Endothelial cell of umbilical vein (primary cell): ENCODE measurements at regions not wholly inside any gene's neighbourhood (a gene's known extent, or its start where the extent isn't known, plus 50 kb on each side); places are given as distances from the start of the nearest gene placed in this dataset.

Experiments
- BruUV-seq: library from RNA; stranded (reverse); fragments of 400-500 nt; replicated peaks from 2 replicates; lab custom pipeline; 2021; lab: Mats Ljungman, UMichigan
- CTCF ChIA-PET: fragments of 300-600, 350-600 bp; sonication (Branson Sonifier 250); formaldehyde crosslinking; loops from one replicate; lab custom pipeline; 2021; ENCODE audit warnings: antibody characterized with exemption, inconsistent platforms; lab: Charles Lee
- POLR2A ChIA-PET: fragments of 300-600, 350-600 bp; sonication (Branson Sonifier 250); formaldehyde crosslinking; loops from one replicate; lab custom pipeline; 2021; ENCODE audit warnings: antibody characterized with exemption, inconsistent platforms; lab: Charles Lee
- DNase-seq: peaks from one replicate; pipeline ENCODE4 v3.0.0-alpha.2; 2011; ENCODE audit warnings: low read depth, low spot score
- FAIRE-seq: peaks from 2 replicates; lab custom pipeline; 2011; peaks lifted over from hg19 to GRCh38; lab: Jason Lieb, UNC
- H2AFZ ChIP-seq: 2 replicates; pipeline ENCODE4 v1.6.0; 2012; ENCODE audit warnings: low read depth, low read length, control low read depth, inconsistent platforms
- H3K27ac ChIP-seq: 2 replicates; pipeline ENCODE4 v1.5.1; 2011; ENCODE audit warnings: low read depth, mild to moderate bottlenecking, control low read depth, low read length, moderate library complexity; ENCODE audit not compliant: insufficient read depth
- H3K27me3 ChIP-seq, 2 experiments: 2 replicates each; pipeline versions ENCODE4 v1.6.0 to v1.6.1; 2011; ENCODE audit warnings: low read length in 2 of 2, mixed read lengths in 1 of 2; ENCODE audit not compliant: control insufficient read depth in 2 of 2, insufficient read depth in 2 of 2
- H3K36me3 ChIP-seq, 2 experiments: 2 replicates in 1 of 2; 3 replicates in 1 of 2; pipeline ENCODE4 v1.5.1; 2011; ENCODE audit warnings: low read length in 2 of 2, mild to moderate bottlenecking in 1 of 2, moderate library complexity in 1 of 2; ENCODE audit not compliant: control insufficient read depth in 2 of 2, insufficient read depth in 2 of 2; ENCODE audit errors: extremely low read depth in 1 of 2
- H3K4me1 ChIP-seq: 3 replicates; pipeline ENCODE4 v1.5.1; 2011; ENCODE audit warnings: mild to moderate bottlenecking, low read length; ENCODE audit not compliant: control insufficient read depth, insufficient read depth; ENCODE audit errors: extremely low read depth
- H3K4me2 ChIP-seq: 2 replicates; pipeline ENCODE4 v1.6.1; 2011; ENCODE audit warnings: low read length, control low read depth, mixed read lengths; ENCODE audit not compliant: insufficient read depth
- H3K4me3 ChIP-seq, 3 experiments: fragments of 200-600 bp in 1 of 3; sonication (generic), shearing (Covaris generic) in 1 of 3; replicated peaks in 1 of 3; 2 replicates each; pipeline ENCODE4 v1.5.1; 2011 to 2016; ENCODE audit warnings: control low read depth in 3 of 3, low read length in 3 of 3, mild to moderate bottlenecking in 2 of 3, inconsistent platforms in 1 of 3, low read depth in 1 of 3, moderate library complexity in 1 of 3; ENCODE audit not compliant: insufficient read depth in 1 of 3
- H3K79me2 ChIP-seq: 2 replicates; pipeline ENCODE4 v1.6.0; 2012; ENCODE audit warnings: low read length, inconsistent platforms; ENCODE audit not compliant: control insufficient read depth, insufficient read depth
- H3K9ac ChIP-seq: replicated peaks from 2 replicates; pipeline ENCODE3; 2011; ENCODE audit warnings: low read length, control low read depth; ENCODE audit not compliant: insufficient read depth; ENCODE audit errors: extremely low read depth
- H3K9me1 ChIP-seq: replicated peaks from 3 replicates; pipeline ENCODE4 v1.6.0; 2011; ENCODE audit warnings: mild to moderate bottlenecking, low read length; ENCODE audit not compliant: control insufficient read depth, insufficient read depth; ENCODE audit errors: extremely low read depth
- H3K9me3 ChIP-seq: replicated peaks from 2 replicates; pipeline ENCODE4 v1.5.1; 2012; ENCODE audit warnings: low read length, inconsistent platforms; ENCODE audit not compliant: control insufficient read depth, insufficient read depth
- H4K20me1 ChIP-seq: replicated peaks from 2 replicates; pipeline ENCODE3; 2011; ENCODE audit warnings: mild to moderate bottlenecking, low read length; ENCODE audit not compliant: control insufficient read depth, insufficient read depth; ENCODE audit errors: extremely low read depth
- EZH2 ChIP-seq: IDR thresholded peaks from 2 replicates; pipeline ENCODE4 v1.6.1; 2012; ENCODE audit warnings: borderline replicate concordance, low read depth, mild to moderate bottlenecking, moderate library complexity, low read length, inconsistent platforms; ENCODE audit not compliant: severe bottlenecking
- FOS ChIP-seq: IDR thresholded peaks from 2 replicates; pipeline ENCODE4 v1.6.1; 2011; ENCODE audit warnings: mild to moderate bottlenecking, low read length, moderate library complexity, borderline replicate concordance; ENCODE audit not compliant: insufficient read depth
- GATA2 ChIP-seq: IDR thresholded peaks from 2 replicates; pipeline ENCODE4 v1.7.0; 2011; ENCODE audit warnings: low read depth, mild to moderate bottlenecking, moderate library complexity, mixed read lengths, low read length; ENCODE audit not compliant: insufficient read length, insufficient read depth
- JUN ChIP-seq: IDR thresholded peaks from 2 replicates; pipeline ENCODE4 v1.6.1; 2011; ENCODE audit warnings: borderline replicate concordance, low read depth; ENCODE audit not compliant: insufficient read length, insufficient read depth
- MYC ChIP-seq: IDR thresholded peaks from one replicate; pipeline ENCODE4 v1.6.1; 2011; ENCODE audit warnings: mild to moderate bottlenecking, low read depth, low read length
- POLR2A ChIP-seq: IDR thresholded peaks from 2 replicates; pipeline ENCODE4 v1.6.1; 2012; ENCODE audit warnings: low read depth, mild to moderate bottlenecking, control low read depth, low read length
- POLR2AphosphoS5 ChIP-seq: IDR thresholded peaks from 2 replicates; pipeline ENCODE4 v1.6.1; 2012; ENCODE audit warnings: low read depth, mild to moderate bottlenecking, control low read depth, low read length, moderate library complexity; ENCODE audit not compliant: insufficient read depth
- dilution Hi-C: fragments of 300-500 bp; cut with MboI; formaldehyde crosslinking; loops from one replicate; pipeline ENCODE4 v1.15.0; 2019; ENCODE audit warnings: low sequenced_read_pairs; ENCODE audit not compliant: extremely low pct_ligation_motif_present
- intact Hi-C: fragments of 100-400 bp; cut with micrococcal nuclease; formaldehyde crosslinking; loops from one replicate; pipeline ENCODE4 v1.10.0; 2022
- TF ChIP-seq, protein P1 (sequence below), 2 donors: IDR thresholded peaks; 1 replicate in 1 of 2; 2 replicates in 1 of 2; pipeline ENCODE4 v1.5.1; 2011; ENCODE audit warnings: low read length in 2 of 2, mild to moderate bottlenecking in 2 of 2, moderate library complexity in 2 of 2, control low read depth in 1 of 2, inconsistent platforms in 1 of 2, low read depth in 1 of 2; ENCODE audit not compliant: insufficient read depth in 1 of 2; ENCODE audit errors: extremely low read depth in 1 of 2
- TF ChIP-seq, protein P2 (sequence below): IDR thresholded peaks from 2 replicates; pipeline ENCODE4 v1.6.1; 2011; ENCODE audit not compliant: insufficient read depth, insufficient read length

DNA sequence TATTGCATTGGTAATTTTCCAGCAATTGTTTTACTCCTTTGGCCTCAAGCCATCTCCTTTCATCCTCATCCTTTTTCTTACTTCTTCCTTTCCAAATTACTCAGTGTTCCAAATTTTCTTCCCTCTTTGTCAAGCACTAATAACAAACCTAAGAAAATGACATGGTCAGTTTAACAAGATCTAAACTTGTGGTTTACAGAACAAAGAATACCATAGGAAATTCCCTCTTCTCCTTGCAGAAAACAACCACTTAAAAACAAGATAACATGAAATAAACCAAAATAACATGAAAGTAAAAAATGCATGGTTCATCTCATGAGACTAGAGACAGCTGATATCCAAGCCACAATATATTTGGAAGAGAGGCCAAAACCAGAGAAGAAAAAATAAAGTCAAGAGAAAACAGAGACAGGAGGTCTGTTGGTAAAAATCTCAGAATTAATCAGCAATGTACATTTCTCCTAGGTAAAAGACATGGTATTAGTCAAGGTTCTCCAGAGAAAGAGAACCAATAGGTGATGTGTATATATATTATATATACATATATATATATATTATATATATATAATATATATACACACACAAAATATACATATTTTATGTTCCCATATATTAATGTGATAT, 51.0 kb upstream of the SENP6 start:
- Histone ChIP-seq H3K9me1 (no peaks in the 10 kb centered on the region), H3K27me3 (peaks cover 0 to 3% of the 10 kb centered on the region in 2 experiments), H3K4me2 (no peak overlapping the region), H3K79me2 (no peaks in the 10 kb centered on the region), H3K4me3 (no peak overlapping the region), H3K36me3 (no peaks in the 10 kb centered on the region), H3K9me3 (no peaks in the 10 kb centered on the region), H2AFZ (no peak overlapping the region), H3K9ac (no peak overlapping the region), H3K4me1 (no peaks in the 10 kb centered on the region), H3K27ac (no peak overlapping the region), H4K20me1 (no peaks in the 10 kb centered on the region)
- no TSS peak for BruUV-seq
- peak; percentile 31 for DNase-seq
- no peak for FAIRE-seq
- POLR2A ChIA-PET, result no interaction called here
- CTCF ChIA-PET, result no interaction called here
- dilution Hi-C loops (no loop called here), intact Hi-C loops (no loop called here)
- TF ChIP-seq GATA2 (no peak), POLR2A (no peak), JUN (no peak), EZH2 (no peak), FOS (no peak), POLR2AphosphoS5 (no peak), MYC (no peak)
- TF ChIP-seq, protein P1, sequence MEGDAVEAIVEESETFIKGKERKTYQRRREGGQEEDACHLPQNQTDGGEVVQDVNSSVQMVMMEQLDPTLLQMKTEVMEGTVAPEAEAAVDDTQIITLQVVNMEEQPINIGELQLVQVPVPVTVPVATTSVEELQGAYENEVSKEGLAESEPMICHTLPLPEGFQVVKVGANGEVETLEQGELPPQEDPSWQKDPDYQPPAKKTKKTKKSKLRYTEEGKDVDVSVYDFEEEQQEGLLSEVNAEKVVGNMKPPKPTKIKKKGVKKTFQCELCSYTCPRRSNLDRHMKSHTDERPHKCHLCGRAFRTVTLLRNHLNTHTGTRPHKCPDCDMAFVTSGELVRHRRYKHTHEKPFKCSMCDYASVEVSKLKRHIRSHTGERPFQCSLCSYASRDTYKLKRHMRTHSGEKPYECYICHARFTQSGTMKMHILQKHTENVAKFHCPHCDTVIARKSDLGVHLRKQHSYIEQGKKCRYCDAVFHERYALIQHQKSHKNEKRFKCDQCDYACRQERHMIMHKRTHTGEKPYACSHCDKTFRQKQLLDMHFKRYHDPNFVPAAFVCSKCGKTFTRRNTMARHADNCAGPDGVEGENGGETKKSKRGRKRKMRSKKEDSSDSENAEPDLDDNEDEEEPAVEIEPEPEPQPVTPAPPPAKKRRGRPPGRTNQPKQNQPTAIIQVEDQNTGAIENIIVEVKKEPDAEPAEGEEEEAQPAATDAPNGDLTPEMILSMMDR (IDR thresholded peaks at IDR 0.05; ENCODE audit: extremely low read depth in 1 of 2, insufficient read depth in 1 of 2, low read depth in 1 of 2, low read length in 2 of 2), result no peak
- TF ChIP-seq, protein P2, sequence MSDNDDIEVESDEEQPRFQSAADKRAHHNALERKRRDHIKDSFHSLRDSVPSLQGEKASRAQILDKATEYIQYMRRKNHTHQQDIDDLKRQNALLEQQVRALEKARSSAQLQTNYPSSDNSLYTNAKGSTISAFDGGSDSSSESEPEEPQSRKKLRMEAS, result no peak
